H4 (cell line): ENCODE measurements at regions not wholly inside any gene's neighbourhood (a gene's known extent, or its start where the extent isn't known, plus 50 kb on each side); places are given as distances from the start of the nearest gene placed in this dataset.
"Not testable (repeated sequence)": the region's sequence is repeated elsewhere in the genome, so short reads cannot be mapped to it uniquely, and the experiment has no call there.

ENCODE experiments used
- DNase-seq: peaks from one replicate; pipeline ENCODE4 v3.0.0-alpha.2; 2015; ENCODE audit warnings: low spot score

DNA sequence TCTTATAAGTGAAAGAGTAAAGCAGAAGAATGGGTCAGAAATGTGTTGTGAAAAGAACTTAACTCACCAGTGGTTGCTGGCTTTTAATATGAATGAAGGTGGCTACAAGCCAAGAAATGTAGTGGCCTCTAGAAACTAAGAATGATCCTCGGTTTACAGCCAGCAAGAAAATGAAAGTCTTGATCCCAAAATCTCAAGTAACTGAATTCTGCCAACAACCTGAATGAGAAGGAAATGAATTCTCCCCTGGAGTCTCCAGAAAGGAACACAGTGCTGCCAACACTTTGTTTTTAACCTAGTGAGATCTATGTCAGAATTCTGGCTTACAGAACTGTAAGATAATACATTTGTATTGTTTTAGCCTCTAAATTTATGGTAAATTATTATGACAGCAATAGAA, 193.0 kb downstream of the FZD1 start:
- no peak for DNase-seq

DNA sequence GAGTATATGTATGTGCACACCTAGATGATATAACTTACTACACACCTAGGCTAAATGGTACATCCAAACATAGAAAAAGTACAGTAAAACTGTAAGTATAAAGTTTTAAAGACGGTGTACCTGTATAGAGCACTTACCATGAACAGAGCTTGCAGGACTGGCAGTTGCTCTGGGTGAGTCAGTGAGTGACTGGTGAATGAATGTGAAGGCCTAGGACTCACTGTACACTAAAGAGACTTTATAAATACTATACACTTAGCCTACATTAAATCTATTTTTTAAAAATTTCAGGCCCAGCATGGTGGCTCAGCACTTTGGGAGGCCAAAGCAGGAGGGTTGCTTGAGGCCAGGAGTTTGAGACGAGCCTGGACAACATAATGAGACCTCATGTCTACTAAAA, 195.3 kb downstream of the FZD1 start:
- DNase-seq = no peak

- DNase-seq = no peak
These were observed 198.1 kb downstream of the FZD1 start for GRCh38 chr7:91462316-91462715.

GRCh38 chr7:91463330-91463729, 199.1 kb downstream of the FZD1 start:
- DNase-seq = no peak

GRCh38 chr7:91465595-91466061, 201.4 kb downstream of the FZD1 start:
- DNase-seq = no peak

- no peak for DNase-seq
These were observed 204.0 kb downstream of the FZD1 start for GRCh38 chr7:91468256-91468655.

DNA sequence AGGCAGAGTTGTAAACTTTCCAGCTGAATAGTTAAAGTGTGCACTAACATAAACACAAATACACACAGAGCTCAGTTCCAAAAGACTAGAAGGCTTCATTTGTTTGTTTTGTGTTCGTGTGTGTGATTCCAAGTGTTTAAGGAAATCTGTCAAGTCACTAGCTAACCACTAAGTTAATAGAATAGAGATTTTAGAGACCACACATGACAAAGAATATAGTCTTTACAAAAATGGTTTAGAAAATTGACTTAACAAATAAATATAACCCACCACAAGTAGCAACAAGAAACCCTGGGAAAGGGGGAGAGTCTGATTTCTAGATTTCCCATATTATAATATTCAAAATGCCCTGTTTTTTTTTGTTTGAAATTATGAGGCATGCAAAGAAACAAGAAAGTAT, 209.4 kb downstream of the FZD1 start:
- no peak for DNase-seq

DNA sequence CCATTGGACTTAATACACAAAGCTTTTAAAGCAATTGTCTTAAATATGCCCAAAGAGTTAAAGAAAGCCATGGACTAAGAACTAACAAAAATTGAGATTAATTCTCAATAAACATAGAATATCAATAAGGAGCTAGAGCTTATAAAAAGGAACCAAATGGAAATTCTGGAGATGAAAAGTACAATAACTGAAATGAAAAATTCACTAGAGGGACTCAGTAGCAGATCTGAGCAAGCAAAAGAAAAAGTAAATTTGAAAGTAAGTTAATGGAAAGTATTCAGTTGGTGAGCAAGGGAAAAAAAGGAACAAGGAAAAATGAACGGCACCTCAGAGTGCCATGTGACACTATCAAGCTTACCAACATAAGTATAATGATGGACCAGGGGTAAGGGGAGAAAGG, 209.8 kb downstream of the FZD1 start:
- no peak for DNase-seq

GRCh38 chr7:91480470-91480869, 216.2 kb downstream of the FZD1 start:
- not testable (repeated sequence) for DNase-seq

GRCh38 chr7:91491868-91492267, 227.6 kb downstream of the FZD1 start:
- no peak for DNase-seq

DNA sequence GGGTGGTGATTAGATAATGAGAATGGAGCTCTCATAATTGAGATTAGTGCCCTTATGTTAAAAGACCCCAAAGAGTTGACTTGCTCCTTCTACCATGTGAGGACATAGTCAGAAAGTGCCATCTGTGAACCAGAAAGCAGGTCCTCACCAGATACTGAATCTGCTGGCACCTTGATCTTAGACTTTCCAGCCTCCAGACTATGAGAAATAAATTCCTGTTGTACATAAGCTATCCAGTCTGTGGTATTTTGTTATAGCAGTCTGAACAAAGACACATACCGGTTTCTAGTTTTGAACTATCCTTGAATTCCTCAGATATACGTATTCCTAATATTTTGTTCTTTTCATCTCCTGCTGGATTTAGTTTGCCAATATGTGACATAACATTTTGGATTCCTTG, 228.1 kb downstream of the FZD1 start:
- DNase-seq = no peak

DNA sequence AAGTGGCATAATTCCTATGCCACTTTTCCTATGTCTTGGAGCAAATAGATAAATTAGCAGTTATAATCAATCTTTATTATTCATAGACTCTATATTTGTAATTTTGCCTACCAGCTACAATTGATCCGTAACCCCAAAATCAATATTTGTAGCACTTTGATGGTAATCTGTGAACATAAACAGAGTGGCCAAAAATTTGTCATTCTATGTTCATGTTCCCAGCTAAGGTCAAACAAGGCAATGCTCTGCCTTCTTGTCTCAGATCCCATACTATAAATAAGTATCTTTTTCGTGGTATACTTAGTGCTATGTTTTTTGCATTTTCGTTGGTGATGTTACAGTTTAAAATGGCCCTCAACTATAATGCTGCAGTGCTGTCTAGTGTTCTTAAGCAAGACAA, 228.5 kb downstream of the FZD1 start:
- DNase-seq = no peak

GRCh38 chr7:91494450-91494849, 230.2 kb downstream of the FZD1 start:
- no peak for DNase-seq

DNA sequence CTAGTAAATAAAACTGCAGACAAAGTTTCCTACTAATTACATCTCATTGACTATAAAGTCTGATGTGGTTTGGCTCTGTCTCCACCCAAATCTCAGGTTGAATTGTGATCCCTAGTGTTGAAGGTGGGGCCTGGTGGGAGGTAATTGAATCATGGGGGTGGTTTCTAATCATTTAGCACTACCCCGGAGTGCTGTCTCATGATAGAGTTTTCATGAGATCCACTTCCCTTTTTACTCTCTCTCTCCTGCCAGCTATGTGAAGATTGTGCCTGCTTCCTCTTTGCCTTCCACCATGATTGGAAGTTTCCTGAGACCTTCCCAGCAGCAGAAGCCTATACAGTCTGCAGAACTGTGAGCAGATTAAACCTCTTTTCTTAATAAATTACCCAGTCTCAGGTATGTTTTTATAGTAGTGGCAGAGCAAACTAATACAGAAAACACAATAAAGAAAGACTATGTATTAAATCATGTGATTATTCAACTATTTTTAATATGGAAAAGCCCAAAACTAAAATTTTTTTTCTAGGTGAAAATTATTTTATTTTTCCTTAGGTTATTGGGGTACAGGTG, 232.1 kb downstream of the FZD1 start:
- no peak for DNase-seq

- DNase-seq = not testable (repeated sequence)
These were observed 233.0 kb downstream of the FZD1 start for GRCh38 chr7:91497277-91497676.

GRCh38 chr7:91503934-91504555, 239.8 kb downstream of the FZD1 start:
- DNase-seq = no peak

GRCh38 chr7:91504919-91505318, 240.7 kb downstream of the FZD1 start:
- DNase-seq = no peak

DNA sequence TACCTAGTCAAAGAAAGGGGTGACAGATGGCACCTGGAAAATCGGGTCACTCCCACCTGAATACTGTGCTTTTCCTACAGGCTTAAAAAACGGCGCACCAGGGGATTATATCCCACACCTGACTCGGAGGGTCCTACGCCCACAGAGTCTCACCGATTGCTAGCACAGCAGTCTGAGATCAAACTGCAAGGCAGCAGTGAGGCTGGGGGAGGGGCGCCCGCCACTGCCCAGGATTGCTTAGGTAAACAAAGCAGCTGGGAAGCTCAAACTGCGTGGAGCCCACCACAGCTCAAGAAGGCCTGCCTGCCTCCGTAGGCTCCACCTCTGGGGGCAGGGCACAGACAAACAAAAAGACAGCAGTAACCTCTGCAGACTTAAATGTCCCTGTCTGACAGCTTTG, 242.7 kb downstream of the FZD1 start:
- not testable (repeated sequence) for DNase-seq

DNA sequence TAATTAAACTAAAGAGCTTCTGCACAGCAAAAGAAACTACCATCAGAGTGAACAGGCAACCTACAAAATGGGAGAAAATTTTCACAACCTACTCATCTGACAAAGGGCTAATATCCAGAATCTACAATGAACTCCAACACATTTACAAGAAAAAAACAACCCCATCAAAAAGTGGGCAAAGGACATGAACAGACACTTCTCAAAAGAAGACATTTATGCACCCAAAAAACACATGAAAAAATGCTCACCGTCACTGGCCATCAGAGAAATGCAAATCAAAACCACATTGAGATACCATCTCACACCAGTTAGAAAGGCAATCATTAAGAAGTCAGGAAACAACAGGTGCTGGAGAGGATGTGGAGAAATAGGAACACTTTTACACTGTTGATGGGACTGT, 247.6 kb downstream of the FZD1 start:
- DNase-seq = not testable (repeated sequence)

- no peak for DNase-seq
These were observed 248.7 kb downstream of the FZD1 start for GRCh38 chr7:91512958-91513357.

GRCh38 chr7:91514591-91514990, 250.4 kb downstream of the FZD1 start:
- DNase-seq = no peak

- no peak for DNase-seq
These were observed 251.7 kb downstream of the FZD1 start for GRCh38 chr7:91515961-91516360.

- DNase-seq = no peak
These were observed 253.1 kb downstream of the FZD1 start for GRCh38 chr7:91517201-91517785.

DNA sequence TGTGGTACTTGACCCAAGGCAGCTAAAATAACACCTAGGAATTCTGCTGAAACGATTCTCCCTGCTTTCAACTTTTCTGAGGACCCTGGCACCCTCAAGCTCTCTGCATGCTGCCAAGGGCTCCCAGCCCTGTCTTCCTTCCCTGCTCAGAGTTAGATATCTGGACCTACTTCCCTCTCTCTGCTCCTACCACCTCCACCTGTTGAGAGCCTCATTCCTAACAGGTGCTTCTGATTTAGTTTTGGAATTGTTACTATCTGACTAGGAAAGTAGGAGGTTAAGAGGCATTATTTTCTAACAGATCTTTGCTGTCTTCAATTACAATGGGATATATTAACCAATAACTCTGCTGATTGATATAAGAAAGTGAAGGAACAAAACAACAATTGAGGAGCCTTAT, 253.8 kb downstream of the FZD1 start:
- DNase-seq = no peak
